ENCODE measurements at regions not wholly inside any gene's neighbourhood (a gene's known extent, or its start where the extent isn't known, plus 50 kb on each side); places are given as distances from the start of the nearest gene placed in this dataset.
A peak's percentile ranks its signal among the peaks of the same experiment; 100 is the strongest.

- DNase-seq = no peak
Observed at GRCh38 chr5:124692950-124693349, 53.5 kb downstream of the ZNF608 start.

GRCh38 chr5:124692324-124692723, 54.1 kb downstream of the ZNF608 start:
- no peak for DNase-seq

GRCh38 chr5:124689653-124690052, 56.8 kb downstream of the ZNF608 start:
- no peak for DNase-seq

GRCh38 chr5:124686239-124687004, 60.0 kb downstream of the ZNF608 start:
- DNase-seq = no peak

- no peak for DNase-seq
Observed at GRCh38 chr5:124685404-124685930, 61.0 kb downstream of the ZNF608 start.

GRCh38 chr5:124683917-124684555, 62.4 kb downstream of the ZNF608 start:
- DNase-seq = no peak

GRCh38 chr5:124679578-124680199, 66.8 kb downstream of the ZNF608 start:
- DNase-seq = no peak

GRCh38 chr5:124678922-124679519, 67.4 kb downstream of the ZNF608 start:
- DNase-seq = no peak

GRCh38 chr5:124678468-124678867, 68.0 kb downstream of the ZNF608 start:
- peak in 14 of 58 donors; percentile 6 to 67 (median 24) for DNase-seq

GRCh38 chr5:124677374-124678351, 68.8 kb downstream of the ZNF608 start:
- peak in 36 of 58 donors; percentile 9 to 82 (median 48) for DNase-seq

- DNase-seq = peak in 1 of 58 donors; percentile 2
Observed at GRCh38 chr5:124675931-124676846, 70.2 kb downstream of the ZNF608 start.

GRCh38 chr5:124671193-124671592, 75.2 kb downstream of the ZNF608 start:
- DNase-seq = no peak

- DNase-seq = no peak
Observed at GRCh38 chr5:124670722-124671184, 75.7 kb downstream of the ZNF608 start.

GRCh38 chr5:124669956-124670721, 76.3 kb downstream of the ZNF608 start:
- DNase-seq = no peak

- peak in 2 of 58 donors; percentile 21 to 26 for DNase-seq
Observed at GRCh38 chr5:124669300-124669648, 77.2 kb downstream of the ZNF608 start.

GRCh38 chr5:124668353-124669299, 77.8 kb downstream of the ZNF608 start:
- no peak for DNase-seq

GRCh38 chr5:124665625-124666024, 80.8 kb downstream of the ZNF608 start:
- no peak for DNase-seq
